Liver (tissue), 3 donors: ENCODE measurements at regions not wholly inside any gene's neighbourhood (a gene's known extent, or its start where the extent isn't known, plus 50 kb on each side); places are given as distances from the start of the nearest gene placed in this dataset.

Experiments used
- EGR1 ChIP-seq, 2 donors: IDR thresholded peaks; 2 replicates each; pipeline ENCODE4 v1.6.1; 2016 to 2018; ENCODE audit warnings: antibody characterized with exemption in 2 of 2, low read depth in 2 of 2
- FOXA1 ChIP-seq: IDR thresholded peaks from 2 replicates; pipeline ENCODE4 v1.6.1; 2016; ENCODE audit warnings: antibody characterized with exemption
- HNF4G ChIP-seq: IDR thresholded peaks from 2 replicates; pipeline ENCODE4 v1.6.1; 2016; ENCODE audit warnings: antibody characterized with exemption
- JUND ChIP-seq, 2 donors: IDR thresholded peaks; 2 replicates each; pipeline ENCODE4 v1.6.1; 2016; ENCODE audit warnings: antibody characterized with exemption in 2 of 2
- RAD21 ChIP-seq, 2 donors: IDR thresholded peaks; 2 replicates each; pipeline ENCODE4 v1.6.1; 2016; ENCODE audit warnings: antibody characterized with exemption in 2 of 2, mild to moderate bottlenecking in 2 of 2
- REST ChIP-seq: IDR thresholded peaks from 2 replicates; pipeline ENCODE4 v1.6.1; 2016; ENCODE audit warnings: antibody characterized with exemption, mild to moderate bottlenecking
- SP1 ChIP-seq: IDR thresholded peaks from 2 replicates; pipeline ENCODE4 v1.6.1; 2018; ENCODE audit warnings: antibody characterized with exemption, mild to moderate bottlenecking
- YY1 ChIP-seq: IDR thresholded peaks from 2 replicates; pipeline ENCODE4 v1.6.1; 2016; ENCODE audit warnings: antibody characterized with exemption, mild to moderate bottlenecking
- TF ChIP-seq, protein P1 (sequence below): fragments of 150-350 bp; IDR thresholded peaks from 2 replicates; pipeline ENCODE4 v1.5.1; 2017; ENCODE audit warnings: improper control_type of control experiment, low read depth, low read length; ENCODE audit not compliant: missing input control
- TF ChIP-seq, protein P2 (sequence below): IDR thresholded peaks from 2 replicates; pipeline ENCODE4 v1.6.1; 2016; ENCODE audit warnings: antibody characterized with exemption
- donor health status: healthy.
- donor health status: healthy.

DNA sequence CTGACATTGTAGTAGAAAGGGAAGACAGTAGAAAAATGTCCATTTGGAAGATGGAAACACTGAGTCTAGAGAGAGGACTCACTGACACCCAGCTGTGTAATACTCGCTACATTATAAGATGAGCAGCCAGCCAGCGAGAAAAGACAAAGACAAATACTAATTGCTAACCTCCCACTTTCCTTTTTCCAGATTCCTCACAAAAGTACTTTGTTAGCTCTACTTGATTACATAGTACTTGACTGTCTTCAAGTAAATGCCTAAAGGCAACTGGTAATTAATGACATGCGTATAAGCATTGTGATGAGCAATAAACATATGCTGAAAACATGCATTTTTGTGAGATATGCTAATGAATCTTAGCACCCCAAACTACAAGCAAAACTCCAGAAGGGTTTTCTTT, 363.1 kb downstream of the GPAM start:
- TF ChIP-seq, protein P1, sequence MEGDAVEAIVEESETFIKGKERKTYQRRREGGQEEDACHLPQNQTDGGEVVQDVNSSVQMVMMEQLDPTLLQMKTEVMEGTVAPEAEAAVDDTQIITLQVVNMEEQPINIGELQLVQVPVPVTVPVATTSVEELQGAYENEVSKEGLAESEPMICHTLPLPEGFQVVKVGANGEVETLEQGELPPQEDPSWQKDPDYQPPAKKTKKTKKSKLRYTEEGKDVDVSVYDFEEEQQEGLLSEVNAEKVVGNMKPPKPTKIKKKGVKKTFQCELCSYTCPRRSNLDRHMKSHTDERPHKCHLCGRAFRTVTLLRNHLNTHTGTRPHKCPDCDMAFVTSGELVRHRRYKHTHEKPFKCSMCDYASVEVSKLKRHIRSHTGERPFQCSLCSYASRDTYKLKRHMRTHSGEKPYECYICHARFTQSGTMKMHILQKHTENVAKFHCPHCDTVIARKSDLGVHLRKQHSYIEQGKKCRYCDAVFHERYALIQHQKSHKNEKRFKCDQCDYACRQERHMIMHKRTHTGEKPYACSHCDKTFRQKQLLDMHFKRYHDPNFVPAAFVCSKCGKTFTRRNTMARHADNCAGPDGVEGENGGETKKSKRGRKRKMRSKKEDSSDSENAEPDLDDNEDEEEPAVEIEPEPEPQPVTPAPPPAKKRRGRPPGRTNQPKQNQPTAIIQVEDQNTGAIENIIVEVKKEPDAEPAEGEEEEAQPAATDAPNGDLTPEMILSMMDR, result no peak
- TF ChIP-seq YY1 (no peak), JUND (IDR thresholded peaks at IDR 0.05) (no peak), FOXA1 (no peak), HNF4G (no peak), EGR1 (IDR thresholded peaks at IDR 0.05; ENCODE audit: low read depth in 2 of 2) (no peak), REST (no peak), SP1 (no peak), RAD21 (IDR thresholded peaks at IDR 0.05) (no peak)
- TF ChIP-seq, protein P2, sequence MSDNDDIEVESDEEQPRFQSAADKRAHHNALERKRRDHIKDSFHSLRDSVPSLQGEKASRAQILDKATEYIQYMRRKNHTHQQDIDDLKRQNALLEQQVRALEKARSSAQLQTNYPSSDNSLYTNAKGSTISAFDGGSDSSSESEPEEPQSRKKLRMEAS, result no peak
